ENCODE measurements at regions not wholly inside any gene's neighbourhood (a gene's known extent, or its start where the extent isn't known, plus 50 kb on each side); places are given as distances from the start of the nearest gene placed in this dataset.

- DNase-seq, result no peak
Measured at GRCh38 chr14:27127838-27128237, 530.0 kb upstream of the NOVA1 start.

DNA sequence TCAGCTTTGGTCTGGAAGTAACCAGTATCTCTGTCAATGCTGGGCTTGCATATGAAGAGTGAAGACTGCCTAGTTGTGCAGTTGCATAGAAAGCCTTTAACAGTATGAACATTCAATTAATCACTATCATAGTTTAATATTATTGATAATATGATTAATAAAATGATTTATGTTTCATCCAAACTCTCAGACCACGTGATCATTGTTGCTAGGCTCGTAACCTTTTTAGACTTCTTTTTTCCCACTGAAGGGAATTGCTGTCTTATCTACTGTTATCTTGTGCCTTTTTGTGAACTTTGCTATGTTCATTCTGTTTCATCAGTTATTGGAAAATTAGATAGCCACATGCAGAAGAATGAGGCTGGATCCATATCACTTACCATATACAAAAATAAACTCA, 536.4 kb upstream of the NOVA1 start:
- no peak for DNase-seq

GRCh38 chr14:27145170-27145569, 547.3 kb upstream of the NOVA1 start:
- no peak for DNase-seq

DNA sequence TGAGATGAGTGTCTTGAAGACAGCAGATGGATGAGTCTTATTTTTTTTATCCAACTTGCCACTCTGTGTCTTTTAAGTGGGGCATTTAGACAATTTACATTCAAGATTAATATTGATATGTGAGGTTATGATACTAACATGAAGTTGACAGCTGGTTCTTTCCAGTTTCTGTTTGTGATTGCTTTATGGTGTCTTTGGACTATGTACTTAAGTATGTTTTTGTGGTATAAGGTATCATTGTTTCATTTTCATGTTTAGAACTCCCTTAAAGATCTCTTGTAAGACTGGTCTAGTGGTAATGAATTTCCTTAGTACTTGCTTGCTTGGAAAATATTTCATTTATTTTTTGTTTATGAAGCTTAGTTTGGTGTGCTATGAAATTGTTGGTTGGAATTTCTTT, 550.3 kb upstream of the NOVA1 start:
- DNase-seq, result no peak

- DNase-seq, result no peak
Measured at GRCh38 chr14:27164139-27164538, 566.3 kb upstream of the NOVA1 start.

DNA sequence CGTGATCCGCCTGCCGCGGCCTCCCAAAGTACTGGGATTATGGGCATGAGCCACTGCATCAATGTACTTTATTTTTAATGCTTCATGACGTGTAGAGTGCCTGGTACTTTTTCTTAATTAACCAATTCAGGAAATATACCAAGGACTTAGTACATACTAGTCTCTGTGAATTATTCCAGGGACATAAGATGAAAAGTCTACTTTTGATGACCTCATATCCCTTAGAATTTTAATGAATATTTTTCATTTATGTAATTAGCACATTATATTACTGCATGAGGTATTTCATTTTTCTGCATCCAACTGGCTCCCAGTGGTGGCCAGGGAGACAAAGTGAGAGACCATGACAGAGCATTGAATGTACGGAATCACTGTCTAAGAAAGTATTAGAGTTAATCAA, 577.7 kb upstream of the NOVA1 start:
- no peak for DNase-seq

GRCh38 chr14:27181333-27181732, 583.5 kb upstream of the NOVA1 start:
- no peak for DNase-seq

GRCh38 chr14:27184427-27184826, 586.6 kb upstream of the NOVA1 start:
- DNase-seq, result no peak

DNA sequence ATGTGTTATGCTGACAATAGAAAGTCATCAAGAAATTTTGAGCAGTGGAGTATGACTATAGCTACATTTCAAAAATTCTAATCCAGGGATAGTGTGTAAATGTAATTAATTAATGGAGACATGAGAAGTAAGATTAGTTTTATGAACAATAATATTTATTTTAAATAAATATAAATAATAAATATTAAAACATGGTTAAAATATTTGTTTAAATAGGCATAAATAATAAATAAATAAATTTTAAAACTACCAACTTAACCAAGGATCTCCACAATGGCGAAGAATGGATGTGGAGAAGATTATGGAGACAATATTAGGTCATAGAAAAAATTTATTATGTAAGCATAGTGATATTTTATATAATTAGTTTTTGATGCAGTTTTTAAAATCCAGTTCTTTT, 588.2 kb upstream of the NOVA1 start:
- DNase-seq, result no peak

GRCh38 chr14:27187136-27187535, 589.3 kb upstream of the NOVA1 start:
- no peak for DNase-seq

GRCh38 chr14:27190296-27190695, 592.5 kb upstream of the NOVA1 start:
- no peak for DNase-seq

DNA sequence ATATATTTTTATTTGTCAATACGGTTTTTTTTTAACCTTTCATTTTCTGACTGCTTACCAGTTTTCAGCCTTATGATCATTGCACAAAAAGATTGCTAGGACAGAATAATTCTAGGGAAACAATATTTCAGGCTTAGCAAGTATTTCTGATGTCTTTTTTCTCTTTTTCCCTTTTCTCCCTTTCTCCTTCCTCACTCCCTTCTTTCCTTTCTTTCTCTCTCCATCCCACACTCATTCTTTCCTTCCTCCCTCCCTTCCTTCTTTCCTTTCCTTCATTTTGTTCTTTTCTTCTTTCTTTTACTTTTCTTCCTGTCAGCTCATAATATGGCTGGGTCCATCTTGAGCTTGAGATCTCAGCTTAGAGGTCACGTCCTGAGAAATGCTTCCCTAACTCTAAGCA, 601.4 kb upstream of the NOVA1 start:
- DNase-seq, result no peak

GRCh38 chr14:27205036-27205435, 607.2 kb upstream of the NOVA1 start:
- DNase-seq, result no peak

GRCh38 chr14:27211741-27212140, 613.9 kb upstream of the NOVA1 start:
- DNase-seq, result no peak

DNA sequence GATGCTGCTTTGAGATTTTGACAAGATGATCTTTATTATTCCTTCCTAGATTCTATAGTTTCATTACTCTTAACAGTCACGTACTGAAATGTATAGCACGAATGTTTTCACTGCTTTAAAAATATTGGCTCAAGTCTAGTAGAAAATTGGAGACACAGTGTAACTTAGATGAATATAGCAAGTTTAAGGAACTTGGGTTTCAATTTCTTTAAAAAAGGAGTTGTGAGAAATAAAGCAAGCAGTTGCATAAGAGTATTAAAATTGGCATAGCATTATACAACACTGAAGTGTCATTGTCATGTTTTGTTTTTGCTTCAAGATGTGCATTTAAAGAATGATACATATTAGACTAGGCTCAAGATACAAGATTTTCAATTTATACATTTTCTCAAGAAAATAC, 624.8 kb upstream of the NOVA1 start:
- no peak for DNase-seq

- no peak for DNase-seq
Measured at GRCh38 chr14:27223906-27224305, 626.1 kb upstream of the NOVA1 start.

DNA sequence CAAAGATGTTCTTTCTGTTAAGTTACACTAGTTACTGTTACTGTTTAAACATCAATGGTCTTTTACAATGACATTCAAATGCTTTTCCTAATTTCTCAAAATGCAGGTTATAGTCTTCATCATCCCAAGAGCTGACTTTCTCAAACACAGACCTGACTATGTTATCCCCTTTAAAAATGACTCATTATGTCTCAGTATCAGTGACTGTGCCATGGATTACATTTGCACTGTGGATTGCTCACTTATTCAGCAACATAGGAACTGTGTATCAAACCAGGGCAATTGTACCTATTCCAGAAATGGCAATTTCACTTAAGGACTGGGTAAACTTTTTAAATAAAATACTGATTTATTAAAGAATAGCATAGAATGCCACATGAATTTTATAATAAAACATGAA, 630.2 kb upstream of the NOVA1 start:
- DNase-seq, result no peak

DNA sequence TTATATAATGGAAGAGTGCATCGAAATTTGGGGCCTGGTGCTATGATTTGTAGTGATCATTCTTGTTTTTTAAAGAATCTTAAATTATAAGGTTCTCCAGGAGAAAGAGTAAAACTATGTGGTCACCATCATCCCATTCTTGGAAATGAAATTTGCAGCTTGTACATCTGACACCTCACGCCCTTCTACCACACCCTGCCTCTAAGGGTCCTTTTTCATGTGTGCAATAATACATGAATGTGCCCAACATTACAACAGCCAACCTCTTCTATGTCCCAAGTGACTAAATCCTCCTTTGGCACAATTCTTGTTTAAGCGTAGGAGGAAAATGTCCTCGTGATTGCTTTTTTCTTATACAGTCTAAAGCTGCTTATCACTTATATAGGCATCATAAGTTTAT, 636.5 kb upstream of the NOVA1 start:
- no peak for DNase-seq

DNA sequence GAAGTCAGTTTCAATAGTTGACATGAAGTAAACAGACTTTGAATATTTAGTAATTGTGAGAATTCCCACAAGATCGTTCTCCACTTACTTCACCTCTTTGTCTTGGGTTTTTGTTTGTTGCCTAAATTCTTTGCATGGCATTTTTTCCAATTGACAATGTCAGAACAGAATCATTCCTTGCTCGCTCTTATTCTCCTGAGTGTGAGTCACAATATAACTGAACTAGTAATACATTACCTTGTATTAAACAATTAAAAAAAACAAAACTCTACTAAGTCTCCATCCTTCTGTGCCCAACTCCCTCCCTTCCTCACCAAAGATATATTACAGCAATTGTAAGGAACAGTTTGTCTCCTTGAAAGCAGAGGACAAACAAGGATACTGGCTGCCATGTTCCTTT, 638.8 kb upstream of the NOVA1 start:
- no peak for DNase-seq

DNA sequence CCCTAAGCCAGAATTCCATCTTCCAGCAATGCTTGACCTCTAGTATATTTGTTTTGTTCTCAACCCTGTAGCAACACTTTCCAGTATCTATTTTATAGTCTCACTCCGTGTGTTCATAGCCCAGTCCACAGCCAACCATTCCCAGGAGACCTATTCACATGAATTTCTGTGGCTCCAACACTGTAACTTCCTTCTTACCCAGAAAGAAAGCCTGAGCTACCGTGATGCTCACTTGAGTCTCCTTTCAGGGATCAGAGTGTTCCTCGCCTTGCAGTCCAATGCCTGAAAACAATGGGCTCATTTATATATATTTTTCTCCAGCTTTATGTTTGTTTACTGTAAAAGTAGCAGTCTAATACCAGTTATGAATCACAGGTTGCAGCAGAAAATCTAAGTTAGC, 645.0 kb upstream of the NOVA1 start:
- no peak for DNase-seq

GRCh38 chr14:27243365-27243764, 645.5 kb upstream of the NOVA1 start:
- DNase-seq, result no peak

DNA sequence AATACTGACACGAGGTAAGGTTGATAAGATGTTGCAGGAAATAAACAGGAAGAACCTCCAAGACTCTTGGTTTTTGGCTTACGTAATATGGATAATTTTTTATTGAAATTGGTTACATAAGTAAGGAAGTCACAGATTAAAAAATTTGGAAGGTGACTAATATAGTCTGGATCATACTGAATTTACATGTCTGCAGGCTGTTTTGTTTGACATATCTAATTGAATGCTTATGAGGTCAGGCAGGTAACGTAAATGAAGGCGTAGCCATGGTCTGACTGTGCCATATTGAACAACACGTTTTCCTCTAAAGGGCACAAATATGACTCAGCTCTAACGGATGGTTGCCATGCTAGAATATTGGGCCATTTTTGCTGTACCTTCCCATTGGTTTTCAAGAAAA, 648.1 kb upstream of the NOVA1 start:
- no peak for DNase-seq

GRCh38 chr14:27253966-27254365, 656.1 kb upstream of the NOVA1 start:
- no peak for DNase-seq

- no peak for DNase-seq
Measured at GRCh38 chr14:27256805-27257204, 659.0 kb upstream of the NOVA1 start.

DNA sequence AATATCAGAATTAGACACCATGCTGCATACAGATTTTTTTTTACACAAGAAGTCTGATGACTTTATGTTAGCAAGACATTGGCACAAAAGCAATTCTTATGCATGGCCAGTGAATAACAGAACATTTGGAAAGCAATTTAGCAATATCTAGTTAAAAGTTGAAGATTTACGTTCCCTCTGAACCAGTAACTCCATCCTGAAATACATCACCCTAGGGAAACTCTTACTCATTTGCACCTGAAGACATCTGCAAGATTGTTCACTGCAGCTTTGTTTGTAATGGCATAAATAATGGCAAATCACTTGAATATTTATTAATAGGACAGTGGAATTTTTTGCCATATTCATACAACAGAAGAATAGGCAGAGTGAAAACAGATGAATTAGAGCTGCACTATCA, 670.0 kb upstream of the NOVA1 start:
- DNase-seq, result no peak

- DNase-seq, result no peak
Measured at GRCh38 chr14:27270716-27271115, 672.9 kb upstream of the NOVA1 start.
